ENCODE measurements at regions not wholly inside any gene's neighbourhood (a gene's known extent, or its start where the extent isn't known, plus 50 kb on each side); places are given as distances from the start of the nearest gene placed in this dataset.

DNA sequence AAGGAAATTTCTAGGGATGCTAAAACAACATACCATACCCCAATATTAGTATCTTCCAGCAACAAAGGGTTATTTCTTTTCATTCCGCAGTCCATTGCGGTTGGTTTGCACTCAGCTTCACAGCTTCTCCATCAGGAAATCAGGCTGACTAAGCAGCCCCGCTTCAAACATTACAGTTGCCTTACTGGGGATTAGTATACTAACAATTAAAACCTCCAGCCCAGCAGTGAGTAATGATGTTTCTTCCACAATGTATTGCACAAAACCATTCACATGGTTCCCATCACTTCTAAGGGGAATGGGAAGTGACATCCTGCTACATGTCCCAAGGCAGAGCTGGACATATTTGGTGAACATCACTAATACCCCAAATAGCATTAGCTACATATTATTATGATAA, 1384.9 kb downstream of the CDH8 start:
- H3K9me3 ChIP-seq (replicated peaks; ENCODE audit: control insufficient read depth, insufficient read depth, low read depth, low read length), result no peaks in the 10 kb centered on the region
- POLR2A ChIA-PET, result no interaction called here
- FAIRE-seq, result no peak

More for the DNA sequence above, 1384.9 kb downstream of the CDH8 start:
- no peaks in the 10 kb centered on the region for H3K4me1 ChIP-seq (replicated peaks in 1 of 2; ENCODE audit: control insufficient read depth in 2 of 2, insufficient read depth in 2 of 2, low read length in 2 of 2)
- no peak for DNase-seq (ENCODE audit: extremely low read depth in 1 of 4, low spot score in 3 of 4)
- CTCF ChIA-PET (ENCODE audit: low intra/inter-chr PET ratio), result no interaction called here
- no peaks in the 10 kb centered on the region for H3K36me3 ChIP-seq (ENCODE audit: control insufficient read depth, insufficient read depth, low read length)
- H3K79me2 ChIP-seq (ENCODE audit: control insufficient read depth, insufficient read depth, low read length), result no peaks in the 10 kb centered on the region
- no peak overlapping the region for H3K4me2 ChIP-seq (ENCODE audit: insufficient read depth, low read length)
- no peak overlapping the region for H2AFZ ChIP-seq (ENCODE audit: low read depth, low read length)
- TF ChIP-seq TFE3 (CRISPR knock-in tag; IDR thresholded peaks at IDR 0.05) (no peak), ATF1 (CRISPR knock-in tag; IDR thresholded peaks at IDR 0.05) (no peak), ATF1 (tag; IDR thresholded peaks at IDR 0.05) (no peak), POLR2A (conservative IDR thresholded peaks at IDR 0.05) (no peak), KDM1A (IDR thresholded peaks at IDR 0.05) (no peak), FIP1L1 (IDR thresholded peaks at IDR 0.05; ENCODE audit: low read depth, low read length, poor library complexity, severe bottlenecking) (no peak), CBFA2T3 (IDR thresholded peaks at IDR 0.05) (no peak), SETDB1 (IDR thresholded peaks at IDR 0.05; ENCODE audit: low read length) (no peak), NONO (IDR thresholded peaks at IDR 0.05; ENCODE audit: low read depth in 2 of 2, low read length in 1 of 2) (no peak), FOXM1 (IDR thresholded peaks at IDR 0.05; ENCODE audit: low read depth) (no peak), FOXM1 (CRISPR knock-in tag; IDR thresholded peaks at IDR 0.05; ENCODE audit: low read depth) (no peak), ETV5 (CRISPR knock-in tag; IDR thresholded peaks at IDR 0.05; ENCODE audit: low read depth) (no peak), ZNF407 (IDR thresholded peaks at IDR 0.05; ENCODE audit: low read depth) (no peak), MBD2 (IDR thresholded peaks at IDR 0.05; ENCODE audit: borderline replicate concordance, low read depth) (no peak)
- H3K4me3 ChIP-seq, result no peak overlapping the region
- no peaks in the 10 kb centered on the region for H3K27me3 ChIP-seq (ENCODE audit: control insufficient read depth in 2 of 2, insufficient read depth in 2 of 2, low read length in 2 of 2)
- H3K9me1 ChIP-seq (ENCODE audit: control insufficient read depth, insufficient read depth, low read length), result no peaks in the 10 kb centered on the region
- ATAC-seq, result no peak
- 10% methylated on average over 3 of the region's 3 CpGs for WGBS (ENCODE audit: insufficient coverage, low coverage, missing lambda C conversion rate)
- H4K20me1 ChIP-seq (replicated peaks; ENCODE audit: control insufficient read depth, insufficient read depth, low read length), result no peaks in the 10 kb centered on the region
- in situ Hi-C loops (cut with MboI), result no loop called here
- BruUV-seq (replicated peaks), result no TSS peak
- intact Hi-C loops (cut with micrococcal nuclease), result no loop called here
- no peak overlapping the region for H3K9ac ChIP-seq (ENCODE audit: insufficient read depth in 1 of 2, low read depth in 2 of 2, low read length in 2 of 2)
- H3K27ac ChIP-seq (ENCODE audit: extremely low read depth, low read depth, low read length), result no peak overlapping the region
